Keratinocyte (primary cell): ENCODE measurements at regions not wholly inside any gene's neighbourhood (a gene's known extent, or its start where the extent isn't known, plus 50 kb on each side); places are given as distances from the start of the nearest gene placed in this dataset.

Source experiments
- DNase-seq: peaks from one replicate; pipeline ENCODE4 v3.0.0-alpha.2; 2011; ENCODE audit warnings: low read depth, missing footprints, low spot score
- FAIRE-seq: peaks from 2 replicates; lab custom pipeline; 2011; peaks lifted over from hg19 to GRCh38; lab: Jason Lieb, UNC
- H2AFZ ChIP-seq: 2 replicates; pipeline ENCODE4 v1.6.0; 2012; ENCODE audit warnings: low read length, control low read depth, inconsistent platforms; ENCODE audit not compliant: control insufficient read depth
- H3K27ac ChIP-seq: 2 replicates; pipeline ENCODE4 v1.5.1; 2011; ENCODE audit warnings: low read length; ENCODE audit not compliant: control insufficient read depth, insufficient read depth
- H3K27me3 ChIP-seq: 3 replicates; pipeline ENCODE4 v1.6.0; 2011; ENCODE audit warnings: low read length; ENCODE audit not compliant: control insufficient read depth, insufficient read depth; ENCODE audit errors: extremely low read depth
- H3K36me3 ChIP-seq, 2 experiments: 2 replicates in 1 of 2; 3 replicates in 1 of 2; pipeline ENCODE4 v1.5.1; 2011; ENCODE audit warnings: low read length in 2 of 2, mild to moderate bottlenecking in 1 of 2; ENCODE audit not compliant: control insufficient read depth in 2 of 2, insufficient read depth in 2 of 2; ENCODE audit errors: extremely low read depth in 1 of 2
- H3K4me1 ChIP-seq: 3 replicates; pipeline ENCODE4 v1.5.1; 2011; ENCODE audit warnings: low read length; ENCODE audit not compliant: control insufficient read depth, insufficient read depth; ENCODE audit errors: extremely low read depth
- H3K4me2 ChIP-seq: 3 replicates; pipeline ENCODE4 v1.6.0; 2011; ENCODE audit warnings: low read depth, low read length; ENCODE audit not compliant: control insufficient read depth, insufficient read depth; ENCODE audit errors: extremely low read depth
- H3K4me3 ChIP-seq, 3 experiments: fragments of 200-600 bp in 1 of 3; sonication (generic) in 1 of 3; 2 replicates in 2 of 3; 3 replicates in 1 of 3; pipeline ENCODE4 v1.5.1; 2011 to 2016; ENCODE audit warnings: low read length in 3 of 3, mild to moderate bottlenecking in 3 of 3, control low read depth in 2 of 3, inconsistent platforms in 1 of 3, low read depth in 1 of 3, mixed read lengths in 1 of 3, mixed run types in 1 of 3, moderate library complexity in 1 of 3; ENCODE audit not compliant: control insufficient read depth in 2 of 3, insufficient read depth in 2 of 3; ENCODE audit errors: extremely low read depth in 1 of 3
- H3K79me2 ChIP-seq: 2 replicates; pipeline ENCODE4 v1.6.0; 2012; ENCODE audit warnings: low read length; ENCODE audit not compliant: control insufficient read depth, insufficient read depth
- H3K9ac ChIP-seq: 3 replicates; pipeline ENCODE4 v1.6.0; 2011; ENCODE audit warnings: low read length; ENCODE audit not compliant: control insufficient read depth, insufficient read depth; ENCODE audit errors: extremely low read depth
- H3K9me1 ChIP-seq: 3 replicates; pipeline ENCODE4 v1.6.0; 2011; ENCODE audit warnings: low read length; ENCODE audit not compliant: control insufficient read depth, insufficient read depth; ENCODE audit errors: extremely low read depth
- H3K9me3 ChIP-seq: 2 replicates; pipeline ENCODE4 v1.5.1; 2012; ENCODE audit warnings: low read depth, low read length; ENCODE audit not compliant: control insufficient read depth
- H4K20me1 ChIP-seq: 3 replicates; pipeline ENCODE4 v1.6.0; 2011; ENCODE audit warnings: low read length; ENCODE audit not compliant: control insufficient read depth, insufficient read depth; ENCODE audit errors: extremely low read depth
- EZH2 ChIP-seq: IDR thresholded peaks from one replicate; pipeline ENCODE4 v1.6.1; 2012; ENCODE audit warnings: inconsistent platforms, mild to moderate bottlenecking, low read length, moderate library complexity
- dilution Hi-C: fragments of 300-500 bp; cut with MboI; formaldehyde crosslinking; loops from one replicate; pipeline ENCODE4 v1.7.0; 2020; ENCODE audit warnings: low sequenced_read_pairs; ENCODE audit not compliant: extremely low pct_ligation_motif_present
- TF ChIP-seq, protein P1 (sequence below), 3 experiments: IDR thresholded peaks in 1 of 3; conservative IDR thresholded peaks in 1 of 3; optimal IDR thresholded peaks in 1 of 3; 2 replicates in 2 of 3; 3 replicates in 1 of 3; pipeline versions ENCODE3 to v1.5.1; 2011; ENCODE audit warnings: low read length in 3 of 3, mild to moderate bottlenecking in 3 of 3, moderate library complexity in 2 of 3, control low read depth in 1 of 3, inconsistent platforms in 1 of 3; ENCODE audit not compliant: insufficient read depth in 2 of 3; ENCODE audit errors: extremely low read depth in 1 of 3

GRCh38 chr14:50027816-50028215 is 88.6 kb downstream of the VCPKMT start:
- H4K20me1 ChIP-seq = no peaks in the 10 kb centered on the region
- H3K4me1 ChIP-seq = peaks cover 14% of the 10 kb centered on the region
- dilution Hi-C loops = no loop called here
- no peaks in the 10 kb centered on the region for H3K36me3 ChIP-seq
- H3K9me3 ChIP-seq = peaks cover 7% of the 10 kb centered on the region
- no peak overlapping the region for H3K9ac ChIP-seq
- FAIRE-seq (no peak), DNase-seq (no peak)
- TF ChIP-seq EZH2 = no peak
- TF ChIP-seq, protein P1, sequence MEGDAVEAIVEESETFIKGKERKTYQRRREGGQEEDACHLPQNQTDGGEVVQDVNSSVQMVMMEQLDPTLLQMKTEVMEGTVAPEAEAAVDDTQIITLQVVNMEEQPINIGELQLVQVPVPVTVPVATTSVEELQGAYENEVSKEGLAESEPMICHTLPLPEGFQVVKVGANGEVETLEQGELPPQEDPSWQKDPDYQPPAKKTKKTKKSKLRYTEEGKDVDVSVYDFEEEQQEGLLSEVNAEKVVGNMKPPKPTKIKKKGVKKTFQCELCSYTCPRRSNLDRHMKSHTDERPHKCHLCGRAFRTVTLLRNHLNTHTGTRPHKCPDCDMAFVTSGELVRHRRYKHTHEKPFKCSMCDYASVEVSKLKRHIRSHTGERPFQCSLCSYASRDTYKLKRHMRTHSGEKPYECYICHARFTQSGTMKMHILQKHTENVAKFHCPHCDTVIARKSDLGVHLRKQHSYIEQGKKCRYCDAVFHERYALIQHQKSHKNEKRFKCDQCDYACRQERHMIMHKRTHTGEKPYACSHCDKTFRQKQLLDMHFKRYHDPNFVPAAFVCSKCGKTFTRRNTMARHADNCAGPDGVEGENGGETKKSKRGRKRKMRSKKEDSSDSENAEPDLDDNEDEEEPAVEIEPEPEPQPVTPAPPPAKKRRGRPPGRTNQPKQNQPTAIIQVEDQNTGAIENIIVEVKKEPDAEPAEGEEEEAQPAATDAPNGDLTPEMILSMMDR (optimal IDR thresholded peaks at IDR 0.05 in 1 of 3, IDR thresholded peaks at IDR 0.05 in 1 of 3, conservative IDR thresholded peaks at IDR 0.05 in 1 of 3; ENCODE audit: extremely low read depth in 1 of 3, insufficient read depth in 2 of 3, low read length in 3 of 3) = no peak
- H3K4me2 ChIP-seq = no peak overlapping the region
- H3K4me3 ChIP-seq = no peak overlapping the region
- no peaks in the 10 kb centered on the region for H3K79me2 ChIP-seq
- H3K9me1 ChIP-seq = no peaks in the 10 kb centered on the region
- no peak overlapping the region for H3K27ac ChIP-seq
- no peaks in the 10 kb centered on the region for H3K27me3 ChIP-seq
- H2AFZ ChIP-seq = no peak overlapping the region

DNA sequence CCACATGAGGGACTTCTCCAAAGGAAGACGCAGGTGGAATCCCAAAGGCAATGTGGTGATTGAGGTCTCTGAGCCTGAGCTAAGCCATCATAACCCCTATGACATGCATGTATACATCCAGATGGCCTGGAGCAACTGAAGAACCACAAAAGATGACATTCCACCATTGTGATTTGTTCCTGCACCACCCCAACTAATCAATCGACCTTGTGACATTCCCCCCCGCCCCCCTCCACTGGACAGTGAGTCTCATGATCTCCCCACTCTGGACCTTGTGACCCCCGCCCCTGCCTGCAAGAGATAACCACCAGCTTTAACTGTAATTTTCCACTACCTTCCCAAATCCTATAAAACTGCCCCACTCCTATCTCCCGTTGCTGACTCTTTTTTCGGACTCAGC is 87.9 kb downstream of the VCPKMT start:
- Histone ChIP-seq H3K36me3 (no peaks in the 10 kb centered on the region), H2AFZ (no peak overlapping the region), H3K4me2 (no peak overlapping the region), H3K9me3 (peaks cover 7% of the 10 kb centered on the region), H4K20me1 (no peaks in the 10 kb centered on the region), H3K9me1 (no peaks in the 10 kb centered on the region), H3K4me3 (no peak overlapping the region), H3K9ac (no peak overlapping the region), H3K27me3 (no peaks in the 10 kb centered on the region), H3K4me1 (peaks cover 10% of the 10 kb centered on the region), H3K79me2 (no peaks in the 10 kb centered on the region), H3K27ac (no peak overlapping the region)
- dilution Hi-C loops = no loop called here
- TF ChIP-seq, protein P1 (optimal IDR thresholded peaks at IDR 0.05 in 1 of 3, IDR thresholded peaks at IDR 0.05 in 1 of 3, conservative IDR thresholded peaks at IDR 0.05 in 1 of 3; ENCODE audit: extremely low read depth in 1 of 3, insufficient read depth in 2 of 3, low read length in 3 of 3) = no peak
- TF ChIP-seq EZH2 = no peak
- DNase-seq (no peak), FAIRE-seq (no peak)
